ENCODE measurements at regions not wholly inside any gene's neighbourhood (a gene's known extent, or its start where the extent isn't known, plus 50 kb on each side); places are given as distances from the start of the nearest gene placed in this dataset.
"Not testable (repeated sequence)": the region's sequence is repeated elsewhere in the genome, so short reads cannot be mapped to it uniquely, and the experiment has no call there.

DNA sequence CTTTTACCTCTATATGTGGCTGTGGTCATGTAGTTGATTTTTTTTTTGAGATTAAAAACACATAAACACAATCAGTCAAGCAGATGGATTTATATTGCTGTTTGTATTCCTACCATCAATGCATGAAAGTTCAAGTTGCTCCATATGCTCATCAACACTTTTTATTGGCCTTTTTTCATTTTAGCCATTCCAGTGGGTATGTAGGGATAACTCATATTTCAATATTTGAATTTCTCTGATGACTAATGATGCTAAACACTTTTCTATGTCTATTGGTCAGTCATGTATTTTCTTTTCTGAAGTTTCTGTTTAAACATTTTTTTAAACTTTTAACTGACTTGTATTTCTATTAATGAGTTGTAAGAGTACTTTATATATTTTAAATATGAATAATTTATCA, 445.4 kb upstream of the RGMB start:
- DNase-seq = no peak

- DNase-seq = no peak
These were observed 442.6 kb upstream of the RGMB start for GRCh38 chr5:98330871-98331270.

- no peak for DNase-seq
These were observed 439.5 kb upstream of the RGMB start for GRCh38 chr5:98333921-98334320.

DNA sequence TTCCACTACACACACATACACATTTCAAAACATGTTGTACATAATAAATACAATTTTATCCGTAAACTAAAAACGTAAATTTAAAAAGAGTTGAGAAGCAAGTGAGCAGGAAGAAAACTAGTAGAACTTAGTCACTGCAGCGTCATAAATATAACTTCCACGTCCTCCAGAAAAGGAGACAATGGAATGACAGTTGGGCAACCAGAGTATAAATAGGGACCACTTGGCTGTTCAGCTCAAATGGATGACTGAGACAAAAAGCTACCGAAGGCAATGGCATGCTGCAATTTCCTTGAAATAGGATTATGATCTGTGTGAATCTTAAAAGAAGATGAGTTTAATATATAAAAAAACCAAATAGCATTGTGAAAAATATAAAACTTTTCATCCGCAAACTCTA, 438.5 kb upstream of the RGMB start:
- no peak for DNase-seq

DNA sequence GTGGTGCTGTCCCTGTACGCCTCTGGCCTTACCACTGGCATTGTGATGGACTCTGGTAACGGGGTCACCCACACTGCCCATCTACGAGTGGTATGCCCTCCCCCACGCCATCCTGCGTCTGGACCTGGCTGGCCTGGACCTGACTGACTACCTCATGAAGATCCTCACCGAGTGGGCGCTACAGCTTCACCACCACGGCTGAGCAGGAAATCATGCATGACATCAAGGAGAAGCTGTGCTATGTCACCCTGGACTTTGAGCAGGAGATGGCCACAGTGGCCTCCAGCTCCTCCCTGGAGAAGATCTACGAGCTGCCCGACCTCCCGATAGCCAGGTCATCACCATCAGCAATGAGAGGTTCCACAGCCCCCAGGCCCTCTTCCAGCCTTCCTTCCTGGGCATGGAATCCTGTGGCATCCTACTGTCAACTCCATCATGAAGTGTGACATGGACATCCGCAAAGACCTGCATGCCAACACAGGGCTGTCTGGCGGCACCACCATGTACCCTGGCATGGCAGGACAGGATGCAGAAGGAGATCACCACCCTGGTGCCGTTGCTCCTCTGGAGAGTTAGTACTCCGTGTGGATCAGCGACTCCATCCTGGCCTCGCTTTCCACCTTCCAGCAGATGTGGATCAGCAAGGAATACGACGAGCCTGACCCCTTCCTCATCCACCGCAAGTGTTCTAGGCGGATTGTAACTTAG, 434.2 kb upstream of the RGMB start:
- no peak for DNase-seq

DNA sequence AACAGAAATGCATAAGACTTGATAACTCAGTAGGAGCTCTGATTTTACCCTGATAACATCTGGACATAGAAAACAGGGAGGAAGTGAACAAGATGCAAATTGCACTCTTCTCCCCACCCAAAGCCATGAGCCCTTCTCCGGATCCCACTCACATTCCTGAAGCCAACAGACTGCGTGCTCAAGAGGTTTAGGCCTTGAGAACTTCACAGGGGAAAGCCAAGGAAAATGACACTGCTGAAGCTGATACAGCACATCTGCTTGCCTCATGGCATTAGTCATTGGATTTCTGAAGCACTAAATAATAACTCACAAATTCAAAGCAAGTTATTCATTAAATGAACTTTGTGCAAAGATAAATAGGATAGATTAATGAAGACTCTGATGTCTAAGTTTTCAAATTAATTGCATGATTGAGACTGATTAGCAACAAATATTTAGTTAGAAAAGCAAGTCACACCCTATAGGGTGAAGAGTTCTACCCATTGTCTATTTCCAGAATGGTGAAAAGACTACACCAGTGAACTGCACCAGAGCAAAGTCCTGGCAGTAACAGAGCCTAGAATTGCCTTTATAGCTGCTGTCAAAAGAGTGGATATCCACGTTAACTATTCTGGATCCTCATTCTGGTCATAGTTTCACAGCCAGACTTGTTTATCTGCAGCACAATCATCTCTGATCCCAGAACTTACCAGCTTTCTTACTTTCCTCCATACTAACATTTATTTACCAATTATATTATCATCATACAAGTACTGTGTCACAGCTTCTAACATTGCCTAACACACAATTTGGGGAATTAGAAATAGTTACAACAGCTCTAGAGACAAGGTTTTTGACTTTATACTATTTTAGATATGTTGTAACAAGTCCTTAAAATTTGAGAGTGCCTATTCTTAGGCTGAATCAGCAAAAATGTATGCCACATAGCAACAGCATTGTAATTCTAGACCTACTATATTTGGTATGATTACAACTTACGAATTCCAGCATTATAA, 432.1 kb upstream of the RGMB start:
- DNase-seq = no peak

DNA sequence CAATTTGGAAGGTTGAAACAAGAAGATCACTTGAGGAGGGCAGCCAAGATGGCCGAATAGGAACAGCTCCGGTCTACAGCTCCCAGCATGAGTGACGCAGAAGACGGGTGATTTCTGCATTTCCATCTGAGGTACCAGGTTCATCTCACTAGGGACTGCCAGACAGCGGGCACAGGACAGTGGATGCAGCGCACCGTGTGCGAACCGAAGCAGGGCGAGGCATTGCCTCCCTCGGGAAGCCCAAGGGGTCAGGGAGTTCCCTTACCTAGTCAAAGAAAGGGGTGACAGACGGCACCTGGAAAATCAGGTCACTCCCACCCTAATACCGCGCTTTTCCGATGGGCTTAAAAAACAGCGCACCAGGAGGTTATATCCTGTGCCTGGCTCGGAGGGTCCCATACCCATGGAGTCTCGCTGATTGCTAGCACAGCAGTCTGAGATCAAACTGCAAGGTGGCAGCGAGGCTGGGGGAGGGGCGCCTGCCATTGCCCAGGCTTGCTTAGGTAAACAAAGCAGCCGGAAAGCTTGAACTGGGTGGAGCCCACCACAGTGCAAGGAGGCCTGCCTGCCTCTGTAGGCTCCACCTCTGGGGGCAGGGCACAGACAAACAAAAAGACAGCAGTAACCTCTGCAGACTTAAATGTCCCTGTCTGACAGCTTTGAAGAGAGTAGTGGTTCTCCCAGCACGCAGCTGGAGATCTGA, 430.4 kb upstream of the RGMB start:
- not testable (repeated sequence) for DNase-seq

GRCh38 chr5:98349251-98349989, 424.0 kb upstream of the RGMB start:
- peak in 1 of 2 experiments; percentile 16 for DNase-seq

- DNase-seq = no peak
These were observed 423.5 kb upstream of the RGMB start for GRCh38 chr5:98349990-98350365.

- DNase-seq = no peak
These were observed 418.5 kb upstream of the RGMB start for GRCh38 chr5:98354922-98355321.

DNA sequence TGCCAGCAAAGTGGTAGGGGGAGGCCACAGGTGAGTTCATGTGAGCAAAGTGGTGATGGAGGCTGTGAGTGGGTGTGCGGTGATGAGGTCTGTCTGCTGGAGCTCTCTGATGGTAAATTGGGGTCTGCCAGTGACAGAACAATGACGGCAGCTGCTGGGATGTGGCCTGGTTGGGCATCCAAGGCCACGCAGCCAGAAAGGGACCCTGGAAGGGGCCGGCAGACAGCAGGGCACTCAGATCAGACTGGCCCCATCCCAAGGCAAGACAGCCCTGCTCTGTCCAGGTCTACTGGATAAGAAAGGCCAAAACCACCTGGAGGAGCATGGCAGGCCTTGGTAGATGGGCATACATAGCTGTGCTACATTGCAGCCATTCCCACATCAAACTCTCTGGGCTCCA, 412.9 kb upstream of the RGMB start:
- DNase-seq = no peak

GRCh38 chr5:98363157-98363556, 410.3 kb upstream of the RGMB start:
- DNase-seq = no peak

DNA sequence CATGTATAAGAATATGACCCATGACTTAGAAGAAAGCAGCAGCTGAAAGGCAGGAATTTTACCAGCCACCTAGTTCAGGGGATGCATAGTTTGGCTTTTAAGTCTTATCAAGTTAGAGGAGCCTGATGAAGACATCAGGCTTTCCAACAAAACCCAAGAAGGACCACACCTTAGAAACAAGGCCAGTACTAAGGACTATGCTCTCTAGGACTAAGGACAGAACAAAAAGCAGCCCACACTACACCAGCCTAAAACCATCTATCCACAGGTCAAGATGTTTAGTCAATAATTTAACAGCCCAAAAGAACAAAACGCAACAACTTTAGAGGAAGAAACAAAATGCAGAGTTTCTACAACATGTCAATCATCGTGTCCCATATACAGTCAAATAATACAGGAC, 408.9 kb upstream of the RGMB start:
- no peak for DNase-seq

- DNase-seq = no peak
These were observed 408.3 kb upstream of the RGMB start for GRCh38 chr5:98365126-98365525.

DNA sequence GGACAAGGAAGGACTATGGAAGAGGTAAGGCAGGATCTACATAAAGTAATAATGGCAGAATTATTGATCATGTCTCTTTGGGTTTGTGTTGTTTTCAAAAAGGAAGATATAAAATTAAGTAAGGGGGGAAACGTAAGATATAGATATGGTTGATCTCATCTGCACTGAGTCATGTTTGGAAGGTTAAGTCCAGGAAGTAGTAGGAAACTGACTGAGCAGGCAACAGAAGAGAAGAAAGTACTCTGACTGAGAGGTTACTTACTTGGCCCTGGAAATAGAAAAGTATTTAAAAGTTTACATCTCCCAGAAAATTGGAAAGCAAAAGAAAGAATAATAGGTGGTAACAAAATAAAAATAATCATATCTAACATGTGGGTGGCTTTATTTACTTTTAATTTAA, 405.3 kb upstream of the RGMB start:
- DNase-seq = no peak

- no peak for DNase-seq
These were observed 401.1 kb upstream of the RGMB start for GRCh38 chr5:98372351-98372750.

GRCh38 chr5:98391921-98392625, 381.4 kb upstream of the RGMB start:
- no peak for DNase-seq

GRCh38 chr5:98393205-98393604, 380.3 kb upstream of the RGMB start:
- DNase-seq = not testable (repeated sequence)

DNA sequence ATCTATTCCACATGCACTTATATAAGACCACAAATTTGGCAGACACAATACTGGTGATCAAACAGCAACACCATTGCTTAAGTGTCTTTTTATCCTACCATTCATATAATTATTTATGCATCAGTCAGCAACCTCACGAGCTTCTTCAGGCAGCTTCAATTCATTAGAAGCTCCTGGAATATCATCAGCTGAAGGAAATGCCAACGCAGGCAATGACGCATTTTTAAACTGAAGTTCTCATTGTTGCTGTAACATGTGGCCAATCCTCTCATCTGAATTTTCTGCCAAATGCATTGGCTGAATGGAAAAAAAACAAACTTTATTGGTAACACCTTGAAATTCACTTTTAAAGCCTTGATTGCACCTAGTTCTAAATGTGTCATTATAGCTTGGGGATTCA, 376.4 kb upstream of the RGMB start:
- no peak for DNase-seq

DNA sequence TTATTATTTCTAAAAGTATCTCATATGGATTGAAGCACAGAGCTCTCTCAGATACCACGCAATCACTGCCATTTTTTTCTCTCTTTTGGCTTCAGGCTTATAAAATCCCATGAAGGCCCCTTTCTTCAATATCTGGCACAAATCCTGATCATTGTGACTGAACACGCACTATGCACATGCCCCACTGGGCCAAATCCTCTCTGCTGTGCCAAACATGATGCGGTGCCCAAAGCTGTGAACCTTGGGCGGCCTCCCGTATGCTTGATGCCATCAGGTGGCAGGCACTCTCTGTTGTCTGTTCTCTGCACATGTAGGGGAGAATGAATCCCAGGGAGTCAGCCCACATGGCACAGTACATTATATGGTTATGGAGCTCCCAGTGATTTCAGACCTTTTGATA, 375.0 kb upstream of the RGMB start:
- DNase-seq = no peak

- no peak for DNase-seq
These were observed 371.8 kb upstream of the RGMB start for GRCh38 chr5:98401656-98402055.

DNA sequence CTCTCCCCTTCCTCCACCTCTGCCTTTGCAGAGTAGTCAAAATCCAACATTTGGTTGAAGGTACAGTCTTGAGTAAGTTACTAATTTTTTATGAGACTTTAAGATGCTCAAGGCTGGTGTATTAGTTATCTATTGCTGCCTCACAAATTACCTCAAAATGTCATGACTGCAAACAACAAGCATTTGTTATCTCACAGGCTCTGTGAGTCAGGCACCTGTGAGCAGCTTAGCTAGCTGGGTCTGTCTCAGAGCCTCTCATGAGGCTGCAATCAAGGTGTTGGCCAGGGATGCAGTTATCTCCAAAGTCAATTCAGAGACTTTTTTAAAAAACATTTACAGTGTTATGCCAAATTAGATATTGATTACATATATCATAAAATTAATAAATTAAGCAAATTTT, 371.3 kb upstream of the RGMB start:
- DNase-seq = no peak

Data from activated T-cell treated with anti-CD3 and anti-CD28 coated beads, Interleukin-2, amount 50 U/mL, for 48 hours (primary cell).